SK-N-SH (cell line): ENCODE measurements at regions not wholly inside any gene's neighbourhood (a gene's known extent, or its start where the extent isn't known, plus 50 kb on each side); places are given as distances from the start of the nearest gene placed in this dataset.

ENCODE experiments used
- CTCF ChIA-PET: fragments of 300-600, 350-600 bp; formaldehyde crosslinking; extraction: SDS; loops from one replicate; lab custom pipeline; 2021; lab: Yijun Ruan, JAX
- POLR2A ChIA-PET: fragments of 350-600 bp; sonication (Branson Sonifier 250); formaldehyde crosslinking; extraction: SDS; loops from one replicate; lab custom pipeline; 2020; ENCODE audit warnings: antibody characterized with exemption, inconsistent platforms; lab: Yijun Ruan, JAX
- DNase-seq: peaks from one replicate; pipeline ENCODE4 v3.0.0; 2012
- H2AFZ ChIP-seq: fragments of 200-600 bp; sonication (generic); 2 replicates; pipeline ENCODE4 v1.8.1; 2016; ENCODE audit warnings: antibody characterized with exemption, mild to moderate bottlenecking, low read depth
- H3F3A ChIP-seq: fragments of 200-600 bp; sonication (generic); replicated peaks from 2 replicates; pipeline ENCODE3; 2016; ENCODE audit warnings: antibody characterized with exemption, mild to moderate bottlenecking; ENCODE audit not compliant: insufficient read depth
- H3K27ac ChIP-seq, 2 experiments: fragments of 200-500 bp in 1 of 2; fragments of 200-600 bp in 1 of 2; sonication (Bioruptor generic) in 1 of 2; sonication (generic), shearing (Covaris generic) in 1 of 2; 2 replicates each; pipeline versions ENCODE4 v1.5.1 to v1.6.1; 2014 to 2016; ENCODE audit warnings: low read depth in 2 of 2, inconsistent platforms in 1 of 2, low read length in 1 of 2, mild to moderate bottlenecking in 1 of 2, mixed read lengths in 1 of 2
- H3K27me3 ChIP-seq: fragments of 200-600 bp; sonication (generic), shearing (Covaris generic); 2 replicates; pipeline ENCODE4 v1.6.1; 2016; ENCODE audit warnings: mixed run types; ENCODE audit not compliant: insufficient read depth
- H3K36me3 ChIP-seq, 2 experiments: fragments of 200-500 bp in 1 of 2; fragments of 200-600 bp in 1 of 2; sonication (Bioruptor generic) in 1 of 2; sonication (generic) in 1 of 2; replicated peaks in 1 of 2; 2 replicates each; pipeline versions ENCODE3 to v1.5.1; 2014 to 2016; ENCODE audit warnings: low read length in 1 of 2, mild to moderate bottlenecking in 1 of 2; ENCODE audit not compliant: insufficient read depth in 2 of 2, control insufficient read depth in 1 of 2
- H3K4me1 ChIP-seq, 2 experiments: fragments of 200-500 bp in 1 of 2; fragments of 200-600 bp in 1 of 2; sonication (Bioruptor generic) in 1 of 2; sonication (generic), shearing (Covaris generic) in 1 of 2; 2 replicates each; pipeline versions ENCODE4 v1.5.1 to v1.6.1; 2014 to 2016; ENCODE audit warnings: low read depth in 1 of 2, low read length in 1 of 2, mixed run types in 1 of 2; ENCODE audit not compliant: insufficient read depth in 2 of 2, control insufficient read depth in 1 of 2
- H3K4me2 ChIP-seq: fragments of 200-600 bp; sonication (generic), shearing (Covaris generic); 2 replicates; pipeline ENCODE4 v1.6.1; 2017; ENCODE audit warnings: mixed run types
- H3K4me3 ChIP-seq, 2 experiments: fragments of 200-500 bp in 1 of 2; fragments of 200-600 bp in 1 of 2; sonication (Bioruptor generic) in 1 of 2; sonication (generic), shearing (Covaris generic) in 1 of 2; 2 replicates each; pipeline versions ENCODE4 v1.5.1 to v1.8.1; 2014 to 2016; ENCODE audit warnings: low read depth in 2 of 2, inconsistent platforms in 1 of 2, low read length in 1 of 2, mild to moderate bottlenecking in 1 of 2, mixed read lengths in 1 of 2, moderate library complexity in 1 of 2
- H3K79me2 ChIP-seq: fragments of 200-600 bp; sonication (generic); 2 replicates; pipeline ENCODE4 v1.8.1; 2017; ENCODE audit warnings: mild to moderate bottlenecking; ENCODE audit not compliant: insufficient read depth
- H3K9ac ChIP-seq: fragments of 200-600 bp; sonication (generic); 2 replicates; pipeline ENCODE4 v1.6.1; 2017; ENCODE audit warnings: mixed run types
- H3K9me2 ChIP-seq: fragments of 200-600 bp; sonication (generic); 2 replicates; pipeline ENCODE4 v1.6.1; 2017; ENCODE audit warnings: mixed run types
- H3K9me3 ChIP-seq: fragments of 200-600 bp; sonication (generic); 2 replicates; pipeline ENCODE4 v1.6.1; 2017; ENCODE audit warnings: mixed run types, mild to moderate bottlenecking, moderate library complexity
- H4K20me1 ChIP-seq: fragments of 200-600 bp; sonication (generic); 2 replicates; pipeline ENCODE4 v1.6.1; 2017; ENCODE audit warnings: mild to moderate bottlenecking, mixed run types; ENCODE audit not compliant: insufficient read depth
- EP300 ChIP-seq, 2 experiments: IDR thresholded peaks; 2 replicates each; pipeline versions ENCODE4 v1.4.0 to v1.6.1; 2012; ENCODE audit warnings: borderline replicate concordance in 1 of 2, low read depth in 1 of 2, low read length in 1 of 2
- FOSL2 ChIP-seq: IDR thresholded peaks from 2 replicates; pipeline ENCODE4 v1.4.0; 2012; ENCODE audit warnings: low read depth, mild to moderate bottlenecking, moderate library complexity, borderline replicate concordance
- FOXJ3 ChIP-seq: sonication (generic); formaldehyde crosslinking; IDR thresholded peaks from 2 replicates; pipeline ENCODE4 v1.5.1; 2020; ENCODE audit warnings: mild to moderate bottlenecking, missing genetic modification reagents
- GABPA ChIP-seq: IDR thresholded peaks from 2 replicates; pipeline ENCODE4 v1.4.0; 2012; ENCODE audit warnings: low read depth, mild to moderate bottlenecking
- JUND ChIP-seq: IDR thresholded peaks from 2 replicates; pipeline ENCODE4 v1.4.0; 2012
- NFIC ChIP-seq: IDR thresholded peaks from 2 replicates; pipeline ENCODE4 v1.4.0; 2012; ENCODE audit warnings: borderline replicate concordance
- NRF1 ChIP-seq: IDR thresholded peaks from 2 replicates; pipeline ENCODE4 v1.6.1; 2012; ENCODE audit warnings: low read depth, mild to moderate bottlenecking, low read length
- POLR2AphosphoS5 ChIP-seq: IDR thresholded peaks from 2 replicates; pipeline ENCODE4 v1.6.1; 2012; ENCODE audit warnings: low read depth, low read length
- RAD21 ChIP-seq: IDR thresholded peaks from 2 replicates; pipeline ENCODE4 v1.6.1; 2012; ENCODE audit warnings: mild to moderate bottlenecking, low read length
- RCOR1 ChIP-seq: fragments of 150-350 bp; IDR thresholded peaks from 2 replicates; pipeline ENCODE4 v1.6.1; 2017; ENCODE audit warnings: antibody characterized with exemption, low read length
- RFX5 ChIP-seq: IDR thresholded peaks from 2 replicates; pipeline ENCODE4 v1.6.1; 2012; ENCODE audit warnings: mild to moderate bottlenecking, improper control_type of control experiment, low read length
- SIN3A ChIP-seq: IDR thresholded peaks from 2 replicates; pipeline ENCODE4 v1.6.1; 2012; ENCODE audit warnings: low read depth, mild to moderate bottlenecking, low read length, moderate library complexity, borderline replicate concordance
- SMC3 ChIP-seq: IDR thresholded peaks from 2 replicates; pipeline ENCODE4 v1.6.1; 2012; ENCODE audit warnings: low read depth, low read length, improper control_type of control experiment
- TAF1 ChIP-seq: IDR thresholded peaks from 2 replicates; pipeline ENCODE4 v1.6.1; 2012; ENCODE audit warnings: low read depth, mild to moderate bottlenecking, low read length, moderate library complexity, borderline replicate concordance
- YY1 ChIP-seq: IDR thresholded peaks from 2 replicates; pipeline ENCODE4 v1.4.0; 2012; ENCODE audit warnings: low read depth, mild to moderate bottlenecking
- WGBS: methylation state at CpG from one replicate; pipeline ENCODE4 v1.1.6; 2017; ENCODE audit warnings: low lambda C conversion rate; 5-methylcytosine and 5-hydroxymethylcytosine counted together
- TF ChIP-seq, protein P1 (sequence below): fragments of 150-350 bp; IDR thresholded peaks from 2 replicates; pipeline ENCODE4 v1.6.1; 2017; ENCODE audit warnings: antibody characterized with exemption, low read length, low read depth, borderline replicate concordance
- TF ChIP-seq, protein P2 (sequence below): IDR thresholded peaks from 2 replicates; pipeline ENCODE4 v1.6.1; 2012; ENCODE audit warnings: mild to moderate bottlenecking, low read depth, low read length, moderate library complexity
- TF ChIP-seq, protein P3 (sequence below): fragments of 200-600 bp; sonication (generic); IDR thresholded peaks from 2 replicates; pipeline ENCODE4 v1.6.1; 2017; ENCODE audit warnings: antibody characterized with exemption, mild to moderate bottlenecking, moderate library complexity

DNA sequence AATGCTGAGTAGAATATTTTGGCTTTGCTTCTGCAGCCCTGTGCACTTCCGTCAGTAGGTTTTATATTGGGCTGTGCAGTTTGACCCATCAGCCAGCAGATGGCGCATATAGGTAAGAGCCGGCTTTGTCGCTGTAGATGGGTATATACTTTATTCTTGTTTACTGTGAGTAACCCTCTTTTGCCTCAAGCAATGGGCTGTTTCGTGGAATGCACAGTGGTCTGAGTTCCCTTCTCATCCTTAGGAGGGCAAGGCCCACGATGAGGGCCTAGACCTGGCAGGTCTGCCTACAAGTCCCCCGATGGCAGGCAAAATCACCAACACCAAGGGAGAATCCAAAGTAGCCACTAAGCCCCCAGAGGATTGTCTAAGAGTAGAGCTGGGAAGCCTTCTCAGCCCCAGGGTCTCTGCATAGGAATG, 1002.9 kb upstream of the KCND2 start:
- 18% methylated on average over 7 of the region's 7 CpGs for WGBS
- no peaks in the 10 kb centered on the region for H3K79me2 ChIP-seq
- no peak overlapping the region; the same call in 1 of the 2 replicates for H2AFZ ChIP-seq
- ChIA-PET POLR2A (no interaction called here), CTCF (interaction anchor here (0.7 to 2.1 kb wide), 9 partner anchors 15 to 206 kb away, joined by 3 to 9 read pairs (median 3); no protein-coding TSS in a partner anchor)
- H3F3A ChIP-seq = no peaks in the 10 kb centered on the region
- TF ChIP-seq GABPA = no peak
- TF ChIP-seq, protein P1, sequence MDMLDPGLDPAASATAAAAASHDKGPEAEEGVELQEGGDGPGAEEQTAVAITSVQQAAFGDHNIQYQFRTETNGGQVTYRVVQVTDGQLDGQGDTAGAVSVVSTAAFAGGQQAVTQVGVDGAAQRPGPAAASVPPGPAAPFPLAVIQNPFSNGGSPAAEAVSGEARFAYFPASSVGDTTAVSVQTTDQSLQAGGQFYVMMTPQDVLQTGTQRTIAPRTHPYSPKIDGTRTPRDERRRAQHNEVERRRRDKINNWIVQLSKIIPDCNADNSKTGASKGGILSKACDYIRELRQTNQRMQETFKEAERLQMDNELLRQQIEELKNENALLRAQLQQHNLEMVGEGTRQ = no peak
- no peak for TF ChIP-seq YY1
- TF ChIP-seq FOSL2 = no peak
- TF ChIP-seq EP300 (IDR thresholded peaks at IDR 0.05; ENCODE audit: borderline replicate concordance in 1 of 2, low read depth in 1 of 2, low read length in 1 of 2) = no peak
- TF ChIP-seq RAD21 = peak; percentile 83
- TF ChIP-seq NRF1 = no peak
- no peak for TF ChIP-seq TAF1
- TF ChIP-seq POLR2AphosphoS5 = no peak
- TF ChIP-seq SIN3A = no peak
- TF ChIP-seq, protein P2, sequence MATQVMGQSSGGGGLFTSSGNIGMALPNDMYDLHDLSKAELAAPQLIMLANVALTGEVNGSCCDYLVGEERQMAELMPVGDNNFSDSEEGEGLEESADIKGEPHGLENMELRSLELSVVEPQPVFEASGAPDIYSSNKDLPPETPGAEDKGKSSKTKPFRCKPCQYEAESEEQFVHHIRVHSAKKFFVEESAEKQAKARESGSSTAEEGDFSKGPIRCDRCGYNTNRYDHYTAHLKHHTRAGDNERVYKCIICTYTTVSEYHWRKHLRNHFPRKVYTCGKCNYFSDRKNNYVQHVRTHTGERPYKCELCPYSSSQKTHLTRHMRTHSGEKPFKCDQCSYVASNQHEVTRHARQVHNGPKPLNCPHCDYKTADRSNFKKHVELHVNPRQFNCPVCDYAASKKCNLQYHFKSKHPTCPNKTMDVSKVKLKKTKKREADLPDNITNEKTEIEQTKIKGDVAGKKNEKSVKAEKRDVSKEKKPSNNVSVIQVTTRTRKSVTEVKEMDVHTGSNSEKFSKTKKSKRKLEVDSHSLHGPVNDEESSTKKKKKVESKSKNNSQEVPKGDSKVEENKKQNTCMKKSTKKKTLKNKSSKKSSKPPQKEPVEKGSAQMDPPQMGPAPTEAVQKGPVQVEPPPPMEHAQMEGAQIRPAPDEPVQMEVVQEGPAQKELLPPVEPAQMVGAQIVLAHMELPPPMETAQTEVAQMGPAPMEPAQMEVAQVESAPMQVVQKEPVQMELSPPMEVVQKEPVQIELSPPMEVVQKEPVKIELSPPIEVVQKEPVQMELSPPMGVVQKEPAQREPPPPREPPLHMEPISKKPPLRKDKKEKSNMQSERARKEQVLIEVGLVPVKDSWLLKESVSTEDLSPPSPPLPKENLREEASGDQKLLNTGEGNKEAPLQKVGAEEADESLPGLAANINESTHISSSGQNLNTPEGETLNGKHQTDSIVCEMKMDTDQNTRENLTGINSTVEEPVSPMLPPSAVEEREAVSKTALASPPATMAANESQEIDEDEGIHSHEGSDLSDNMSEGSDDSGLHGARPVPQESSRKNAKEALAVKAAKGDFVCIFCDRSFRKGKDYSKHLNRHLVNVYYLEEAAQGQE = no peak
- no peak for TF ChIP-seq FOXJ3 (CRISPR knock-in tag)
- TF ChIP-seq, protein P3, sequence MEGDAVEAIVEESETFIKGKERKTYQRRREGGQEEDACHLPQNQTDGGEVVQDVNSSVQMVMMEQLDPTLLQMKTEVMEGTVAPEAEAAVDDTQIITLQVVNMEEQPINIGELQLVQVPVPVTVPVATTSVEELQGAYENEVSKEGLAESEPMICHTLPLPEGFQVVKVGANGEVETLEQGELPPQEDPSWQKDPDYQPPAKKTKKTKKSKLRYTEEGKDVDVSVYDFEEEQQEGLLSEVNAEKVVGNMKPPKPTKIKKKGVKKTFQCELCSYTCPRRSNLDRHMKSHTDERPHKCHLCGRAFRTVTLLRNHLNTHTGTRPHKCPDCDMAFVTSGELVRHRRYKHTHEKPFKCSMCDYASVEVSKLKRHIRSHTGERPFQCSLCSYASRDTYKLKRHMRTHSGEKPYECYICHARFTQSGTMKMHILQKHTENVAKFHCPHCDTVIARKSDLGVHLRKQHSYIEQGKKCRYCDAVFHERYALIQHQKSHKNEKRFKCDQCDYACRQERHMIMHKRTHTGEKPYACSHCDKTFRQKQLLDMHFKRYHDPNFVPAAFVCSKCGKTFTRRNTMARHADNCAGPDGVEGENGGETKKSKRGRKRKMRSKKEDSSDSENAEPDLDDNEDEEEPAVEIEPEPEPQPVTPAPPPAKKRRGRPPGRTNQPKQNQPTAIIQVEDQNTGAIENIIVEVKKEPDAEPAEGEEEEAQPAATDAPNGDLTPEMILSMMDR = peak; percentile 100
- TF ChIP-seq JUND = no peak
- no peak for TF ChIP-seq NFIC
- peak; percentile 93 for TF ChIP-seq SMC3
- no peak for TF ChIP-seq RFX5
- no peak for TF ChIP-seq RCOR1
- no peaks in the 10 kb centered on the region for H3K36me3 ChIP-seq
- H3K4me1 ChIP-seq = no peaks in the 10 kb centered on the region; a peak in 1 of 4 replicates
- no peaks in the 10 kb centered on the region for H4K20me1 ChIP-seq
- H3K4me3 ChIP-seq = no peak overlapping the region; a peak in 1 of 4 replicates
- H3K9me3 ChIP-seq = no peaks in the 10 kb centered on the region
- DNase-seq = peak; percentile 47
- no peaks in the 10 kb centered on the region for H3K9me2 ChIP-seq
- H3K27me3 ChIP-seq = no peaks in the 10 kb centered on the region
- no peak overlapping the region for H3K9ac ChIP-seq
- no peak overlapping the region for H3K27ac ChIP-seq
- no peak overlapping the region for H3K4me2 ChIP-seq
